ENCODE measurements at regions not wholly inside any gene's neighbourhood (a gene's known extent, or its start where the extent isn't known, plus 50 kb on each side); places are given as distances from the start of the nearest gene placed in this dataset.
"Not testable (repeated sequence)": the region's sequence is repeated elsewhere in the genome, so short reads cannot be mapped to it uniquely, and the experiment has no call there.

- H3K4me1 Mint-ChIP-seq (ENCODE audit: low read depth): no peaks in the 10 kb centered on the region
- H3K36me3 Mint-ChIP-seq (ENCODE audit: insufficient read depth): no peaks in the 10 kb centered on the region
- DNase-seq (ENCODE audit: low spot score, unreplicated experiment): no peak
- peaks cover 4% of the 10 kb centered on the region for H3K9me3 Mint-ChIP-seq (ENCODE audit: low read depth)
- no peak overlapping the region for H3K27ac Mint-ChIP-seq
- H3K27me3 Mint-ChIP-seq: peaks cover 5% of the 10 kb centered on the region
- H3K4me3 Mint-ChIP-seq (ENCODE audit: low read depth): no peak overlapping the region
- no peak for TF ChIP-seq CTCF (IDR thresholded peaks at IDR 0.05; ENCODE audit: unreplicated experiment)
Measured at GRCh38 chrX:821327-822107, 190.9 kb downstream of the SHOX start.

GRCh38 chrX:819684-820083 lies 189.1 kb downstream of the SHOX start:
- TF ChIP-seq CTCF (IDR thresholded peaks at IDR 0.05; ENCODE audit: unreplicated experiment): no peak
- Mint-ChIP-seq H3K36me3 (ENCODE audit: insufficient read depth) (peaks cover 2% of the 10 kb centered on the region), H3K9me3 (ENCODE audit: low read depth) (peaks cover 9% of the 10 kb centered on the region), H3K4me3 (ENCODE audit: low read depth) (no peak overlapping the region), H3K4me1 (ENCODE audit: low read depth) (no peaks in the 10 kb centered on the region), H3K27ac (no peak overlapping the region), H3K27me3 (peaks cover 3% of the 10 kb centered on the region)
- DNase-seq (ENCODE audit: low spot score, unreplicated experiment): no peak

- peaks cover 12% of the 10 kb centered on the region for H3K27me3 Mint-ChIP-seq
- no peak for TF ChIP-seq CTCF (IDR thresholded peaks at IDR 0.05; ENCODE audit: unreplicated experiment)
- H3K4me3 Mint-ChIP-seq (ENCODE audit: low read depth): no peak overlapping the region
- peaks cover 9% of the 10 kb centered on the region for H3K9me3 Mint-ChIP-seq (ENCODE audit: low read depth)
- H3K4me1 Mint-ChIP-seq (ENCODE audit: low read depth): no peaks in the 10 kb centered on the region
- DNase-seq (ENCODE audit: low spot score, unreplicated experiment): no peak
- H3K36me3 Mint-ChIP-seq (ENCODE audit: insufficient read depth): peaks cover 2% of the 10 kb centered on the region
- H3K27ac Mint-ChIP-seq: no peak overlapping the region
Measured at GRCh38 chrX:817759-818300, 187.2 kb downstream of the SHOX start.

GRCh38 chrX:817147-817546 lies 186.6 kb downstream of the SHOX start:
- H3K27me3 Mint-ChIP-seq: peaks cover 13% of the 10 kb centered on the region
- H3K9me3 Mint-ChIP-seq (ENCODE audit: low read depth); H3K4me3 Mint-ChIP-seq (ENCODE audit: low read depth); H3K4me1 Mint-ChIP-seq (ENCODE audit: low read depth); DNase-seq (ENCODE audit: low spot score, unreplicated experiment); H3K36me3 Mint-ChIP-seq (ENCODE audit: insufficient read depth); H3K27ac Mint-ChIP-seq: not testable (repeated sequence)

GRCh38 chrX:816411-816810 lies 185.8 kb downstream of the SHOX start:
- Mint-ChIP-seq H3K9me3 (ENCODE audit: low read depth) (peaks cover 9% of the 10 kb centered on the region), H3K36me3 (ENCODE audit: insufficient read depth) (peaks cover 2% of the 10 kb centered on the region), H3K27me3 (peaks cover 13% of the 10 kb centered on the region), H3K4me1 (ENCODE audit: low read depth) (no peaks in the 10 kb centered on the region), H3K27ac (no peak overlapping the region), H3K4me3 (ENCODE audit: low read depth) (no peak overlapping the region)
- TF ChIP-seq CTCF (IDR thresholded peaks at IDR 0.05; ENCODE audit: unreplicated experiment): no peak
- DNase-seq (ENCODE audit: low spot score, unreplicated experiment): no peak

GRCh38 chrX:810186-810585 lies 179.6 kb downstream of the SHOX start:
- H3K27me3 Mint-ChIP-seq: peaks cover 24% of the 10 kb centered on the region
- H3K9me3 Mint-ChIP-seq (ENCODE audit: low read depth): peaks cover 6% of the 10 kb centered on the region
- no peak overlapping the region for H3K27ac Mint-ChIP-seq
- H3K4me3 Mint-ChIP-seq (ENCODE audit: low read depth): no peak overlapping the region
- no peak for TF ChIP-seq CTCF (IDR thresholded peaks at IDR 0.05; ENCODE audit: unreplicated experiment)
- H3K36me3 Mint-ChIP-seq (ENCODE audit: insufficient read depth): no peaks in the 10 kb centered on the region
- H3K4me1 Mint-ChIP-seq (ENCODE audit: low read depth): no peaks in the 10 kb centered on the region
- no peak for DNase-seq (ENCODE audit: low spot score, unreplicated experiment)
